ENCODE measurements at regions not wholly inside any gene's neighbourhood (a gene's known extent, or its start where the extent isn't known, plus 50 kb on each side); places are given as distances from the start of the nearest gene placed in this dataset.

- no peak for DNase-seq (ENCODE audit: low read depth)
- H3K4me3 ChIP-seq (ENCODE audit: low read length) = no peak overlapping the region
- TF ChIP-seq CTCF (IDR thresholded peaks at IDR 0.05; ENCODE audit: insufficient read depth, low read depth, low read length, missing control alignments) = no peak
These were observed 119.4 kb upstream of the ARPP21 start for GRCh38 chr3:35519936-35520335.

GRCh38 chr3:35521196-35521595 is 118.1 kb upstream of the ARPP21 start:
- no peak for DNase-seq (ENCODE audit: low read depth)
- no peak overlapping the region for H3K4me3 ChIP-seq (ENCODE audit: low read length)
- no peak for TF ChIP-seq CTCF (IDR thresholded peaks at IDR 0.05; ENCODE audit: insufficient read depth, low read depth, low read length, missing control alignments)

- no peak for TF ChIP-seq CTCF (IDR thresholded peaks at IDR 0.05; ENCODE audit: insufficient read depth, low read depth, low read length, missing control alignments)
- no peak for DNase-seq (ENCODE audit: low read depth)
- no peak overlapping the region for H3K4me3 ChIP-seq (ENCODE audit: low read length)
These were observed 116.9 kb upstream of the ARPP21 start for GRCh38 chr3:35522450-35522849.

GRCh38 chr3:35523074-35523473 is 116.3 kb upstream of the ARPP21 start:
- TF ChIP-seq CTCF (IDR thresholded peaks at IDR 0.05; ENCODE audit: insufficient read depth, low read depth, low read length, missing control alignments) = no peak
- DNase-seq (ENCODE audit: low read depth) = no peak
- H3K4me3 ChIP-seq (ENCODE audit: low read length) = no peak overlapping the region

- DNase-seq (ENCODE audit: low read depth) = peak; percentile 13
- no peak for TF ChIP-seq CTCF (IDR thresholded peaks at IDR 0.05; ENCODE audit: insufficient read depth, low read depth, low read length, missing control alignments)
- H3K4me3 ChIP-seq (ENCODE audit: low read length) = no peak overlapping the region
These were observed 115.5 kb upstream of the ARPP21 start for GRCh38 chr3:35523838-35524237.

GRCh38 chr3:35524856-35525255 is 114.5 kb upstream of the ARPP21 start:
- no peak for DNase-seq (ENCODE audit: low read depth)
- TF ChIP-seq CTCF (IDR thresholded peaks at IDR 0.05; ENCODE audit: insufficient read depth, low read depth, low read length, missing control alignments) = no peak
- no peak overlapping the region for H3K4me3 ChIP-seq (ENCODE audit: low read length)

- no peak for DNase-seq (ENCODE audit: low read depth)
- H3K4me3 ChIP-seq (ENCODE audit: low read length) = no peak overlapping the region
- TF ChIP-seq CTCF (IDR thresholded peaks at IDR 0.05; ENCODE audit: insufficient read depth, low read depth, low read length, missing control alignments) = no peak
These were observed 110.6 kb upstream of the ARPP21 start for GRCh38 chr3:35528728-35529127.
